ENCODE measurements at regions not wholly inside any gene's neighbourhood (a gene's known extent, or its start where the extent isn't known, plus 50 kb on each side); places are given as distances from the start of the nearest gene placed in this dataset.

DNA sequence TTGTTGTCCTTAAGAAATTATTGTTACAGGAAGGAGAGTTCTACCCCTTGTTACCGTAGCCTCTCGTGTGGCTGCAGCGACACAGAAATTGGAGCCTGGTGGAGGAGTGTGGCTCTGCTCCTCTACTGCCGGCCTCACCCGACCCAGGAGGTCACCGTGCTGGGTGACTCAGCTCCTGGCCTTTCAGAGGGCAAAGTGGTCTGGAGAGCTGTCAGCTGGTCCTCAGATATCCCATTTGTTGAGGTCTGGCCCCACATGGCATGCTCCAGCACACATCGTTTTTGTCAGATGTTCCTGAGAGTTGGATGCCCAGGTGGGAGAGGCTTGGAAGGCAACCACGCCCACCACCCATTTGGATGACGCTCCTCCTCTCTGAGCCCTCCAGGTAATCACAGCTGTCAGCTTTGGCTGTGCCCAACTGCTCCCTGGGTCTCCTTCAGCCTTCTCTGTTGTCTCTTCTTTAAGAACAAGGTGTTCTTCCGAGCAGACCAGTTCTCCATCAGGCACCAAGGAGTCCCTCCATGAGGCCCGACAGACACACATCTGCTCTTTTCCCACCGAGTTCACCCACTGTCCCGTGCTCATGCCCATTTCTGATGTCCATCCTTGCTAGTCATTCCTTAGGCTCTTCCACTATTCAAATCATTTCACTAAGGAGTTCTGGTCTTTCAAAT is 80.3 kb downstream of the RAMP3 start:
- ATAC-seq (ENCODE audit: low read depth) (no peak), DNase-seq (no peak)
- intact Hi-C loops (cut with micrococcal nuclease), result no loop called here
- in situ Hi-C loops (cut with MboI; ENCODE audit: low sequenced_read_pairs), result no loop called here
- Histone ChIP-seq H4K5ac (ENCODE audit: low read depth, low read length) (no peak overlapping the region), H3K9me3 (ENCODE audit: control insufficient read depth, insufficient read depth, low read length) (no peaks in the 10 kb centered on the region), H2BK20ac (ENCODE audit: low read depth, low read length) (no peak overlapping the region), H2BK5ac (ENCODE audit: low read depth, low read length, poor library complexity, severe bottlenecking) (no peak overlapping the region), H3K4ac (ENCODE audit: low read depth, low read length) (no peak overlapping the region), H3K9ac (ENCODE audit: low read depth, low read length) (no peak overlapping the region), H4K20me1 (ENCODE audit: insufficient read depth, low read length) (no peaks in the 10 kb centered on the region), H3K27me3 (ENCODE audit: control insufficient read depth, insufficient read depth, low read length) (peaks cover 19% of the 10 kb centered on the region), H3K4me2 (ENCODE audit: low read depth, low read length) (no peak overlapping the region), H3K18ac (ENCODE audit: low read depth, low read length) (no peak overlapping the region), H3K4me3 (ENCODE audit: insufficient read depth, low read depth, low read length) (no peak overlapping the region), H3K79me1 (ENCODE audit: low read depth in 1 of 2, low read length in 2 of 2) (no peaks in the 10 kb centered on the region), H3K56ac (ENCODE audit: extremely low read depth, insufficient read depth, low read length) (no peak overlapping the region), H3K23ac (ENCODE audit: low read depth, low read length) (no peak overlapping the region), H2AK9ac (replicated peaks; ENCODE audit: low read depth, low read length, poor library complexity) (no peak overlapping the region), H2AFZ (replicated peaks; ENCODE audit: low read length, poor library complexity) (peak overlapping the region; percentile 36), H2BK15ac (ENCODE audit: low read depth, low read length) (no peak overlapping the region), H4K8ac (ENCODE audit: low read depth in 2 of 2, low read length in 2 of 2) (no peak overlapping the region), H3K9me1 (ENCODE audit: insufficient read depth, low read length) (no peaks in the 10 kb centered on the region), H3K36me3 (ENCODE audit: control insufficient read depth, insufficient read depth, low read length) (no peaks in the 10 kb centered on the region), H3K27ac (ENCODE audit: insufficient read depth, low read length) (no peak overlapping the region), H2AK5ac (ENCODE audit: low read depth, low read length) (no peak overlapping the region), H2BK120ac (ENCODE audit: low read depth, low read length) (no peak overlapping the region), H3K14ac (replicated peaks; ENCODE audit: low read depth, low read length) (no peak overlapping the region), H3K4me1 (ENCODE audit: control insufficient read depth, insufficient read depth, low read length) (no peaks in the 10 kb centered on the region), H4K91ac (ENCODE audit: insufficient read depth, low read depth, low read length) (no peak overlapping the region)
- WGBS, 2 experiments (ENCODE audit: extremely low coverage in 2 of 2, insufficient read length in 1 of 2), result no CpG with 5 or more reads among the region's 13 CpGs
- CTCF ChIA-PET, result interaction anchor here (1.3 kb wide), 1 partner anchor 20 kb away, joined by 3 read pairs; no protein-coding TSS in a partner anchor
- BruUV-seq (replicated peaks), result no TSS peak
- POLR2A ChIA-PET (ENCODE audit: unreplicated experiment), result no interaction called here
- TF ChIP-seq CHD1 (IDR thresholded peaks at IDR 0.05; ENCODE audit: low read depth, low read length), result no peak
- TF ChIP-seq MXI1 (IDR thresholded peaks at IDR 0.05; ENCODE audit: borderline replicate concordance, low read depth, low read length), result no peak
- TF ChIP-seq, protein P1, sequence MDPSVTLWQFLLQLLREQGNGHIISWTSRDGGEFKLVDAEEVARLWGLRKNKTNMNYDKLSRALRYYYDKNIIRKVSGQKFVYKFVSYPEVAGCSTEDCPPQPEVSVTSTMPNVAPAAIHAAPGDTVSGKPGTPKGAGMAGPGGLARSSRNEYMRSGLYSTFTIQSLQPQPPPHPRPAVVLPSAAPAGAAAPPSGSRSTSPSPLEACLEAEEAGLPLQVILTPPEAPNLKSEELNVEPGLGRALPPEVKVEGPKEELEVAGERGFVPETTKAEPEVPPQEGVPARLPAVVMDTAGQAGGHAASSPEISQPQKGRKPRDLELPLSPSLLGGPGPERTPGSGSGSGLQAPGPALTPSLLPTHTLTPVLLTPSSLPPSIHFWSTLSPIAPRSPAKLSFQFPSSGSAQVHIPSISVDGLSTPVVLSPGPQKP (IDR thresholded peaks at IDR 0.05; ENCODE audit: borderline replicate concordance, low read depth, low read length), result no peak
- TF ChIP-seq MAFK (IDR thresholded peaks at IDR 0.05; ENCODE audit: low read depth, low read length), result no peak
- TF ChIP-seq NFE2L2 (IDR thresholded peaks at IDR 0.05; ENCODE audit: low read depth, low read length), result no peak
- TF ChIP-seq RAD21 (IDR thresholded peaks at IDR 0.05; ENCODE audit: low read length), result no peak
- no peak for TF ChIP-seq FOS (IDR thresholded peaks at IDR 0.05; ENCODE audit: low read depth, low read length)
- no peak for TF ChIP-seq BHLHE40 (IDR thresholded peaks at IDR 0.05; ENCODE audit: low read depth, low read length)
- no peak for TF ChIP-seq RFX5 (IDR thresholded peaks at IDR 0.05; ENCODE audit: low read depth, low read length)
- no peak for TF ChIP-seq SMC3 (IDR thresholded peaks at IDR 0.05; ENCODE audit: low read depth, low read length)
- TF ChIP-seq, protein P2, sequence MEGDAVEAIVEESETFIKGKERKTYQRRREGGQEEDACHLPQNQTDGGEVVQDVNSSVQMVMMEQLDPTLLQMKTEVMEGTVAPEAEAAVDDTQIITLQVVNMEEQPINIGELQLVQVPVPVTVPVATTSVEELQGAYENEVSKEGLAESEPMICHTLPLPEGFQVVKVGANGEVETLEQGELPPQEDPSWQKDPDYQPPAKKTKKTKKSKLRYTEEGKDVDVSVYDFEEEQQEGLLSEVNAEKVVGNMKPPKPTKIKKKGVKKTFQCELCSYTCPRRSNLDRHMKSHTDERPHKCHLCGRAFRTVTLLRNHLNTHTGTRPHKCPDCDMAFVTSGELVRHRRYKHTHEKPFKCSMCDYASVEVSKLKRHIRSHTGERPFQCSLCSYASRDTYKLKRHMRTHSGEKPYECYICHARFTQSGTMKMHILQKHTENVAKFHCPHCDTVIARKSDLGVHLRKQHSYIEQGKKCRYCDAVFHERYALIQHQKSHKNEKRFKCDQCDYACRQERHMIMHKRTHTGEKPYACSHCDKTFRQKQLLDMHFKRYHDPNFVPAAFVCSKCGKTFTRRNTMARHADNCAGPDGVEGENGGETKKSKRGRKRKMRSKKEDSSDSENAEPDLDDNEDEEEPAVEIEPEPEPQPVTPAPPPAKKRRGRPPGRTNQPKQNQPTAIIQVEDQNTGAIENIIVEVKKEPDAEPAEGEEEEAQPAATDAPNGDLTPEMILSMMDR (conservative IDR thresholded peaks at IDR 0.05; ENCODE audit: low read depth, low read length), result no peak
- TF ChIP-seq RCOR1 (IDR thresholded peaks at IDR 0.05; ENCODE audit: insufficient replicate concordance, low read length), result no peak
- TF ChIP-seq, protein P3, sequence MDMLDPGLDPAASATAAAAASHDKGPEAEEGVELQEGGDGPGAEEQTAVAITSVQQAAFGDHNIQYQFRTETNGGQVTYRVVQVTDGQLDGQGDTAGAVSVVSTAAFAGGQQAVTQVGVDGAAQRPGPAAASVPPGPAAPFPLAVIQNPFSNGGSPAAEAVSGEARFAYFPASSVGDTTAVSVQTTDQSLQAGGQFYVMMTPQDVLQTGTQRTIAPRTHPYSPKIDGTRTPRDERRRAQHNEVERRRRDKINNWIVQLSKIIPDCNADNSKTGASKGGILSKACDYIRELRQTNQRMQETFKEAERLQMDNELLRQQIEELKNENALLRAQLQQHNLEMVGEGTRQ (IDR thresholded peaks at IDR 0.05; ENCODE audit: low read depth, low read length), result no peak
- TF ChIP-seq POLR2A (IDR thresholded peaks at IDR 0.05; ENCODE audit: low read depth, low read length), result no peak
- no peak for TF ChIP-seq MAZ (IDR thresholded peaks at IDR 0.05; ENCODE audit: borderline replicate concordance, low read depth, low read length)
- dilution Hi-C loops (cut with HindIII; ENCODE audit: low sequenced_read_pairs, unreplicated experiment), result no loop called here
